ENCODE measurements at regions not wholly inside any gene's neighbourhood (a gene's known extent, or its start where the extent isn't known, plus 50 kb on each side); places are given as distances from the start of the nearest gene placed in this dataset.

GRCh38 chr3:74346896-74347295 lies 267.6 kb downstream of the CNTN3 start:
- DNase-seq = no peak

- no peak for DNase-seq
Measured at GRCh38 chr3:74345701-74346100, 268.8 kb downstream of the CNTN3 start.

- no peak for DNase-seq
Measured at GRCh38 chr3:74344865-74345440, 269.5 kb downstream of the CNTN3 start.

- DNase-seq = no peak
Measured at GRCh38 chr3:74343391-74343790, 271.1 kb downstream of the CNTN3 start.

- no peak for DNase-seq
Measured at GRCh38 chr3:74338998-74339397, 275.5 kb downstream of the CNTN3 start.

- no peak for DNase-seq
Measured at GRCh38 chr3:74332165-74332564, 282.3 kb downstream of the CNTN3 start.

- no peak for DNase-seq
Measured at GRCh38 chr3:74331711-74332110, 282.7 kb downstream of the CNTN3 start.

GRCh38 chr3:74329096-74329495 lies 285.4 kb downstream of the CNTN3 start:
- no peak for DNase-seq

GRCh38 chr3:74328435-74328834 lies 286.0 kb downstream of the CNTN3 start:
- no peak for DNase-seq

GRCh38 chr3:74315291-74315690 lies 299.2 kb downstream of the CNTN3 start:
- no peak for DNase-seq

GRCh38 chr3:74314696-74315095 lies 299.8 kb downstream of the CNTN3 start:
- DNase-seq = no peak

- no peak for DNase-seq
Measured at GRCh38 chr3:74309716-74310115, 304.7 kb downstream of the CNTN3 start.

GRCh38 chr3:74304424-74304823 lies 310.0 kb downstream of the CNTN3 start:
- no peak for DNase-seq

- DNase-seq = no peak
Measured at GRCh38 chr3:74303711-74304110, 310.7 kb downstream of the CNTN3 start.

- no peak for DNase-seq
Measured at GRCh38 chr3:74302969-74303368, 311.5 kb downstream of the CNTN3 start.

- DNase-seq = no peak
Measured at GRCh38 chr3:74302281-74302680, 312.2 kb downstream of the CNTN3 start.

GRCh38 chr3:74301056-74301455 lies 313.4 kb downstream of the CNTN3 start:
- no peak for DNase-seq

GRCh38 chr3:74295479-74295878 lies 319.0 kb downstream of the CNTN3 start:
- no peak for DNase-seq

- DNase-seq = no peak
Measured at GRCh38 chr3:74288761-74289160, 325.7 kb downstream of the CNTN3 start.

GRCh38 chr3:74287557-74287956 lies 326.9 kb downstream of the CNTN3 start:
- DNase-seq = no peak

- DNase-seq = no peak
Measured at GRCh38 chr3:74282202-74282601, 332.3 kb downstream of the CNTN3 start.

GRCh38 chr3:74281705-74282104 lies 332.8 kb downstream of the CNTN3 start:
- DNase-seq = no peak

GRCh38 chr3:74273555-74274402 lies 340.7 kb downstream of the CNTN3 start:
- no peak for DNase-seq

- DNase-seq = no peak
Measured at GRCh38 chr3:74273091-74273490, 341.4 kb downstream of the CNTN3 start.

- no peak for DNase-seq
Measured at GRCh38 chr3:74271541-74271940, 342.9 kb downstream of the CNTN3 start.
